ENCODE measurements at regions not wholly inside any gene's neighbourhood (a gene's known extent, or its start where the extent isn't known, plus 50 kb on each side); places are given as distances from the start of the nearest gene placed in this dataset.

DNA sequence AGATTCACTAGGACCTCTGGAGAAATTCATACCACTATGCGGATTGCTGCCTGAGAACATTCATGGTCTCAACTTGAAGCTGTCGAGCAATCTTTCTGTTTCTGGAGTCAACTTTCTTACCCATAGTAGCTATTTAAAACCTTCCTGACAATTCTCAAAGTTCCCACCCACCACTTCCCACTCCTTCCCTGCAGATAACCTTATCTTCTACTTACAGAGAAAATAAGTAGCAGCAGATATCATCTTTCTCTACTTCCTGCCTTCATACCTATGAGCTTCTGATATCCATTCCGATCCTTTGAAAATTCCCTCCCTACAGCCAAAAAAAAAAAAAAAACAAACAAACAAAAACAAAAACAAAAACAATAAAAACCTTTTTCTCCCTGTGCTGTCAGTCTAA is 81.2 kb upstream of the CYRIA start:
- Histone ChIP-seq H3F3A (ENCODE audit: insufficient read depth) (no peaks in the 10 kb centered on the region), H3K36me3 (ENCODE audit: low read length) (no peaks in the 10 kb centered on the region), H3K9ac (ENCODE audit: low read length) (no peak overlapping the region), H3K9me2 (replicated peaks; ENCODE audit: insufficient read depth, low read length) (no peaks in the 10 kb centered on the region), H3K9me3 (ENCODE audit: insufficient read depth, low read length) (no peaks in the 10 kb centered on the region), H2AFZ (ENCODE audit: low read depth, low read length, severe bottlenecking) (no peak overlapping the region), H3K79me2 (ENCODE audit: insufficient read depth, low read length) (no peaks in the 10 kb centered on the region), H3K27ac (ENCODE audit: low read depth, low read length) (no peak overlapping the region), H4K20me1 (ENCODE audit: low read depth, low read length) (no peaks in the 10 kb centered on the region), H3K4me2 (ENCODE audit: low read depth, low read length, poor library complexity, severe bottlenecking) (no peak overlapping the region), H3K4me3 (ENCODE audit: insufficient read depth, low read length, poor library complexity, severe bottlenecking) (no peak overlapping the region), H3K27me3 (ENCODE audit: low read length) (no peaks in the 10 kb centered on the region)
- TF ChIP-seq, protein P1, sequence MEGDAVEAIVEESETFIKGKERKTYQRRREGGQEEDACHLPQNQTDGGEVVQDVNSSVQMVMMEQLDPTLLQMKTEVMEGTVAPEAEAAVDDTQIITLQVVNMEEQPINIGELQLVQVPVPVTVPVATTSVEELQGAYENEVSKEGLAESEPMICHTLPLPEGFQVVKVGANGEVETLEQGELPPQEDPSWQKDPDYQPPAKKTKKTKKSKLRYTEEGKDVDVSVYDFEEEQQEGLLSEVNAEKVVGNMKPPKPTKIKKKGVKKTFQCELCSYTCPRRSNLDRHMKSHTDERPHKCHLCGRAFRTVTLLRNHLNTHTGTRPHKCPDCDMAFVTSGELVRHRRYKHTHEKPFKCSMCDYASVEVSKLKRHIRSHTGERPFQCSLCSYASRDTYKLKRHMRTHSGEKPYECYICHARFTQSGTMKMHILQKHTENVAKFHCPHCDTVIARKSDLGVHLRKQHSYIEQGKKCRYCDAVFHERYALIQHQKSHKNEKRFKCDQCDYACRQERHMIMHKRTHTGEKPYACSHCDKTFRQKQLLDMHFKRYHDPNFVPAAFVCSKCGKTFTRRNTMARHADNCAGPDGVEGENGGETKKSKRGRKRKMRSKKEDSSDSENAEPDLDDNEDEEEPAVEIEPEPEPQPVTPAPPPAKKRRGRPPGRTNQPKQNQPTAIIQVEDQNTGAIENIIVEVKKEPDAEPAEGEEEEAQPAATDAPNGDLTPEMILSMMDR (IDR thresholded peaks at IDR 0.05; ENCODE audit: insufficient read depth, low read length, poor library complexity, severe bottlenecking): no peak
- no peak for TF ChIP-seq EZH2phosphoT487 (conservative IDR thresholded peaks at IDR 0.05; ENCODE audit: low read length)

DNA sequence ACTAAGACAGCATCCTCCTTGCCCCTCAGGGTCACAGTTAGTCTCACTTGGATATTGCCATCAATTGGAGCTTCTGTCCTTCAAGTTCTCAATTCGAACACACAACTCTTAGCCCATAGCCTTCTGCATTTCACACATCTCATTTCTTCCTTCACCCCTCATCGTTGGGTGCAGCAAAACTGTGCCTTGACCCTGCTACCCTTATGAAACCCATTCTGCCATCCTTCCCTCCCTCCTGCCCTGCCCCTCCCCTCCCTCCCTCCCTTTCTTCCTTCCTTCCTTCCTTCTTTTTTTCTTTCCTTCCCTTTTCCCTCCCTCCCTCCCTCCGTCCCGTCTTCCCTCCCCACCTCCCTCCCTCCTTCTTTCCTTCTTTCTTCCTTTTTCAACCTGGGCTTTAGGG is 80.7 kb upstream of the CYRIA start:
- Histone ChIP-seq H3K9me2 (replicated peaks; ENCODE audit: insufficient read depth, low read length) (no peaks in the 10 kb centered on the region), H3K36me3 (ENCODE audit: low read length) (no peaks in the 10 kb centered on the region), H3K4me2 (ENCODE audit: low read depth, low read length, poor library complexity, severe bottlenecking) (no peak overlapping the region), H3K4me3 (ENCODE audit: insufficient read depth, low read length, poor library complexity, severe bottlenecking) (no peak overlapping the region), H3K27ac (ENCODE audit: low read depth, low read length) (no peak overlapping the region), H3K79me2 (ENCODE audit: insufficient read depth, low read length) (no peaks in the 10 kb centered on the region), H3K9me3 (ENCODE audit: insufficient read depth, low read length) (no peaks in the 10 kb centered on the region), H4K20me1 (ENCODE audit: low read depth, low read length) (no peaks in the 10 kb centered on the region), H3K27me3 (ENCODE audit: low read length) (no peaks in the 10 kb centered on the region), H3F3A (ENCODE audit: insufficient read depth) (no peaks in the 10 kb centered on the region), H3K9ac (ENCODE audit: low read length) (no peak overlapping the region), H2AFZ (ENCODE audit: low read depth, low read length, severe bottlenecking) (no peak overlapping the region)
- no peak for TF ChIP-seq EZH2phosphoT487 (conservative IDR thresholded peaks at IDR 0.05; ENCODE audit: low read length)
- TF ChIP-seq, protein P1 (IDR thresholded peaks at IDR 0.05; ENCODE audit: insufficient read depth, low read length, poor library complexity, severe bottlenecking): no peak

DNA sequence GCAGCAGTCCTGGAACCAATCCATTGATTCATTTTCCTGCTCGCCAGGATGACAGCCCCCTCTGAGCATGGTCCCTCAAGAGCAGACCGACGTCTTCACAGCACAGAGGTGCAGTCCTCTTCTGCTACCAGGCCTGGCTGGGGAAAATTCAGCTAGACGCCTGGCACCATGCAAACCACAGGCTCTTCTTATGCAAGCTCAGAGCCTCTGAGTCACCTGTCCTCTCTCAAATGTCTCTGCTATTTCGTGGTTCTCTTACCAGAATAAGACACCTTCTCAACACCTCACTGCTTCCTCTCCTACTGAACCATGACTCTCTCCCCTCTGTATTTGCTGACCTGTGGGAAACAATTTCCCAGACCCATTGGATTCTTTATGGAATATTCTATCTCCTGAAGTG is 79.8 kb upstream of the CYRIA start:
- Histone ChIP-seq H2AFZ (ENCODE audit: low read depth, low read length, severe bottlenecking) (no peak overlapping the region), H3K27ac (ENCODE audit: low read depth, low read length) (no peak overlapping the region), H3K79me2 (ENCODE audit: insufficient read depth, low read length) (no peaks in the 10 kb centered on the region), H3K4me3 (ENCODE audit: insufficient read depth, low read length, poor library complexity, severe bottlenecking) (no peak overlapping the region), H3K4me2 (ENCODE audit: low read depth, low read length, poor library complexity, severe bottlenecking) (no peak overlapping the region), H4K20me1 (ENCODE audit: low read depth, low read length) (no peaks in the 10 kb centered on the region), H3K9me3 (ENCODE audit: insufficient read depth, low read length) (no peaks in the 10 kb centered on the region), H3K27me3 (ENCODE audit: low read length) (no peaks in the 10 kb centered on the region), H3K36me3 (ENCODE audit: low read length) (no peaks in the 10 kb centered on the region), H3K9me2 (replicated peaks; ENCODE audit: insufficient read depth, low read length) (no peaks in the 10 kb centered on the region), H3K9ac (ENCODE audit: low read length) (no peak overlapping the region), H3F3A (ENCODE audit: insufficient read depth) (no peaks in the 10 kb centered on the region)
- no peak for TF ChIP-seq EZH2phosphoT487 (conservative IDR thresholded peaks at IDR 0.05; ENCODE audit: low read length)
- TF ChIP-seq, protein P1 (IDR thresholded peaks at IDR 0.05; ENCODE audit: insufficient read depth, low read length, poor library complexity, severe bottlenecking): no peak

DNA sequence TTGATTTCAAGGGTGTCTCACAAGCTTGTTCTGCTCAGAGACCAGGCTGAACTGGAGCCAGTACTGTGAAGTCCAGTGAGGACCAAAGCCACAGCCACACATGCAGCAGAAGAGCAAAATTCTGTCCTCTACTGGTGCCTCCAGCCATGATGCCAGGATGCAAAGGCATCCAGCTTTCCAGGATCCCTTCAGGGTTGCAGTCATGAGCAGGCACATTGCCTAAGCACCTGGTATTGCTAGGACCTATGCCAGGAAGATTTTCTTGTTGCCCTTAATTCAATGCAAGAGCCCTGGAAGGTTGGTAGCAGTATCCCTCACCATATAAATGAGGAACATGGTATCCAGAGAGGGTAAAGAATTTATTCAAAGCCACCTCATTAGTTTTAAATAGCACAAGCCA is 78.9 kb upstream of the CYRIA start:
- Histone ChIP-seq H3K9ac (ENCODE audit: low read length) (no peak overlapping the region), H3K4me2 (ENCODE audit: low read depth, low read length, poor library complexity, severe bottlenecking) (no peak overlapping the region), H3K27me3 (ENCODE audit: low read length) (no peaks in the 10 kb centered on the region), H3K4me3 (ENCODE audit: insufficient read depth, low read length, poor library complexity, severe bottlenecking) (no peak overlapping the region), H3K79me2 (ENCODE audit: insufficient read depth, low read length) (no peaks in the 10 kb centered on the region), H3K27ac (ENCODE audit: low read depth, low read length) (no peak overlapping the region), H3F3A (ENCODE audit: insufficient read depth) (no peaks in the 10 kb centered on the region), H4K20me1 (ENCODE audit: low read depth, low read length) (no peaks in the 10 kb centered on the region), H3K9me3 (ENCODE audit: insufficient read depth, low read length) (no peaks in the 10 kb centered on the region), H2AFZ (ENCODE audit: low read depth, low read length, severe bottlenecking) (no peak overlapping the region), H3K36me3 (ENCODE audit: low read length) (no peaks in the 10 kb centered on the region), H3K9me2 (replicated peaks; ENCODE audit: insufficient read depth, low read length) (no peaks in the 10 kb centered on the region)
- TF ChIP-seq, protein P1 (IDR thresholded peaks at IDR 0.05; ENCODE audit: insufficient read depth, low read length, poor library complexity, severe bottlenecking): no peak
- no peak for TF ChIP-seq EZH2phosphoT487 (conservative IDR thresholded peaks at IDR 0.05; ENCODE audit: low read length)

Measured in SU-DHL-6 (cell line).